ENCODE measurements at regions not wholly inside any gene's neighbourhood (a gene's known extent, or its start where the extent isn't known, plus 50 kb on each side); places are given as distances from the start of the nearest gene placed in this dataset.
"Not testable (repeated sequence)": the region's sequence is repeated elsewhere in the genome, so short reads cannot be mapped to it uniquely, and the experiment has no call there.

- TF ChIP-seq POU2F2 (IDR thresholded peaks at IDR 0.05; ENCODE audit: low read depth, low read length) (no peak), PAX5 (IDR thresholded peaks at IDR 0.05; ENCODE audit: insufficient read depth, low read length, severe bottlenecking) (no peak), SPI1 (IDR thresholded peaks at IDR 0.05; ENCODE audit: low read depth, low read length) (no peak), TAF1 (IDR thresholded peaks at IDR 0.05; ENCODE audit: low read depth, low read length) (no peak), POLR2AphosphoS5 (IDR thresholded peaks at IDR 0.05; ENCODE audit: low read depth, low read length) (no peak), POLR2A (IDR thresholded peaks at IDR 0.05; ENCODE audit: low read depth, low read length) (no peak)
- no peak for DNase-seq (ENCODE audit: insufficient read length, low spot score)
- no peak for FAIRE-seq
These were observed 111.3 kb upstream of the PRSS16 start for GRCh38 chr6:27136077-27136644.

GRCh38 chr6:27136978-27137814 is 110.3 kb upstream of the PRSS16 start:
- TF ChIP-seq POLR2AphosphoS5 (IDR thresholded peaks at IDR 0.05; ENCODE audit: low read depth, low read length), result no peak
- TF ChIP-seq TAF1 (IDR thresholded peaks at IDR 0.05; ENCODE audit: low read depth, low read length), result no peak
- no peak for TF ChIP-seq POLR2A (IDR thresholded peaks at IDR 0.05; ENCODE audit: low read depth, low read length)
- TF ChIP-seq POU2F2 (IDR thresholded peaks at IDR 0.05; ENCODE audit: low read depth, low read length), result no peak
- no peak for TF ChIP-seq PAX5 (IDR thresholded peaks at IDR 0.05; ENCODE audit: insufficient read depth, low read length, severe bottlenecking)
- FAIRE-seq (no peak), DNase-seq (ENCODE audit: insufficient read length, low spot score) (no peak)

- no peak for DNase-seq (ENCODE audit: insufficient read length, low spot score)
- no peak for FAIRE-seq
- TF ChIP-seq TAF1 (IDR thresholded peaks at IDR 0.05; ENCODE audit: low read depth, low read length) (no peak), POU2F2 (IDR thresholded peaks at IDR 0.05; ENCODE audit: low read depth, low read length) (no peak), POLR2A (IDR thresholded peaks at IDR 0.05; ENCODE audit: low read depth, low read length) (no peak), POLR2AphosphoS5 (IDR thresholded peaks at IDR 0.05; ENCODE audit: low read depth, low read length) (no peak), SPI1 (IDR thresholded peaks at IDR 0.05; ENCODE audit: low read depth, low read length) (no peak), PAX5 (IDR thresholded peaks at IDR 0.05; ENCODE audit: insufficient read depth, low read length, severe bottlenecking) (no peak)
These were observed 109.1 kb upstream of the PRSS16 start for GRCh38 chr6:27138406-27138805.

- peak; percentile 92 for TF ChIP-seq POLR2AphosphoS5 (IDR thresholded peaks at IDR 0.05; ENCODE audit: low read depth, low read length)
- TF ChIP-seq PAX5 (IDR thresholded peaks at IDR 0.05; ENCODE audit: insufficient read depth, low read length, severe bottlenecking), result no peak
- peak; percentile 94 for TF ChIP-seq POU2F2 (IDR thresholded peaks at IDR 0.05; ENCODE audit: low read depth, low read length)
- TF ChIP-seq SPI1 (IDR thresholded peaks at IDR 0.05; ENCODE audit: low read depth, low read length), result peak; percentile 59
- peak; percentile 96 for TF ChIP-seq POLR2A (IDR thresholded peaks at IDR 0.05; ENCODE audit: low read depth, low read length)
- peak; percentile 73 for TF ChIP-seq TAF1 (IDR thresholded peaks at IDR 0.05; ENCODE audit: low read depth, low read length)
- FAIRE-seq, result peak; percentile 90
- no peak for DNase-seq (ENCODE audit: insufficient read length, low spot score)
These were observed 108.4 kb upstream of the PRSS16 start for GRCh38 chr6:27138837-27139755.

GRCh38 chr6:27139756-27140579 is 107.5 kb upstream of the PRSS16 start:
- no peak for TF ChIP-seq POU2F2 (IDR thresholded peaks at IDR 0.05; ENCODE audit: low read depth, low read length)
- TF ChIP-seq TAF1 (IDR thresholded peaks at IDR 0.05; ENCODE audit: low read depth, low read length), result no peak
- no peak for TF ChIP-seq PAX5 (IDR thresholded peaks at IDR 0.05; ENCODE audit: insufficient read depth, low read length, severe bottlenecking)
- TF ChIP-seq POLR2A (IDR thresholded peaks at IDR 0.05; ENCODE audit: low read depth, low read length), result peak; percentile 28
- peak; percentile 32; the same call in 1 of the 2 replicates for TF ChIP-seq POLR2AphosphoS5 (IDR thresholded peaks at IDR 0.05; ENCODE audit: low read depth, low read length)
- no peak for DNase-seq (ENCODE audit: insufficient read length, low spot score)
- FAIRE-seq, result no peak

GRCh38 chr6:27140999-27141528 is 106.4 kb upstream of the PRSS16 start:
- TF ChIP-seq SPI1 (IDR thresholded peaks at IDR 0.05; ENCODE audit: low read depth, low read length) (no peak), TAF1 (IDR thresholded peaks at IDR 0.05; ENCODE audit: low read depth, low read length) (no peak)
- no peak for FAIRE-seq
- no peak for DNase-seq (ENCODE audit: insufficient read length, low spot score)

GRCh38 chr6:27141529-27142015 is 105.9 kb upstream of the PRSS16 start:
- no peak for FAIRE-seq
- DNase-seq (ENCODE audit: insufficient read length, low spot score), result no peak
- TF ChIP-seq POU2F2 (IDR thresholded peaks at IDR 0.05; ENCODE audit: low read depth, low read length), result no peak
- no peak for TF ChIP-seq POLR2A (IDR thresholded peaks at IDR 0.05; ENCODE audit: low read depth, low read length)
- no peak for TF ChIP-seq PAX5 (IDR thresholded peaks at IDR 0.05; ENCODE audit: insufficient read depth, low read length, severe bottlenecking)
- TF ChIP-seq SPI1 (IDR thresholded peaks at IDR 0.05; ENCODE audit: low read depth, low read length), result no peak
- TF ChIP-seq TAF1 (IDR thresholded peaks at IDR 0.05; ENCODE audit: low read depth, low read length), result no peak
- TF ChIP-seq POLR2AphosphoS5 (IDR thresholded peaks at IDR 0.05; ENCODE audit: low read depth, low read length), result no peak

- DNase-seq (ENCODE audit: insufficient read length, low spot score); FAIRE-seq: not testable (repeated sequence)
These were observed 104.5 kb upstream of the PRSS16 start for GRCh38 chr6:27143020-27143388.

Measured in GM12891 (cell line).